GM19043 (cell line): ENCODE measurements at regions not wholly inside any gene's neighbourhood (a gene's known extent, or its start where the extent isn't known, plus 50 kb on each side); places are given as distances from the start of the nearest gene placed in this dataset.
"Not testable (repeated sequence)": the region's sequence is repeated elsewhere in the genome, so short reads cannot be mapped to it uniquely, and the experiment has no call there.

Source experiments
- ATAC-seq: cut with Tn5 transposase; IDR thresholded peaks from one replicate; pipeline ENCODE4 v1.9.1; 2021; ENCODE audit warnings: low read depth; ENCODE audit not compliant: unreplicated experiment

GRCh38 chr10:109022417-109023049, 900.8 kb downstream of the XPNPEP1 start:
- no peak for ATAC-seq

GRCh38 chr10:109019001-109019424, 904.3 kb downstream of the XPNPEP1 start:
- ATAC-seq, result no peak

- ATAC-seq, result no peak
Measured at GRCh38 chr10:109007514-109007913, 915.8 kb downstream of the XPNPEP1 start.

- no peak for ATAC-seq
Measured at GRCh38 chr10:108990441-108990840, 932.9 kb downstream of the XPNPEP1 start.

GRCh38 chr10:108989976-108990375, 933.3 kb downstream of the XPNPEP1 start:
- ATAC-seq, result no peak

GRCh38 chr10:108982159-108982558, 941.2 kb downstream of the XPNPEP1 start:
- ATAC-seq, result no peak

- no peak for ATAC-seq
Measured at GRCh38 chr10:108980869-108981268, 942.4 kb downstream of the XPNPEP1 start.

- no peak for ATAC-seq
Measured at GRCh38 chr10:108975459-108976058, 947.8 kb downstream of the XPNPEP1 start.

GRCh38 chr10:108970016-108970415, 953.3 kb downstream of the XPNPEP1 start:
- ATAC-seq, result no peak

- ATAC-seq, result no peak
Measured at GRCh38 chr10:108966411-108966810, 956.9 kb downstream of the XPNPEP1 start.

- no peak for ATAC-seq
Measured at GRCh38 chr10:108966005-108966404, 957.3 kb downstream of the XPNPEP1 start.

- ATAC-seq, result no peak
Measured at GRCh38 chr10:108962172-108962571, 961.1 kb downstream of the XPNPEP1 start.

- ATAC-seq, result no peak
Measured at GRCh38 chr10:108957681-108958080, 965.6 kb downstream of the XPNPEP1 start.

GRCh38 chr10:108956149-108956548, 967.2 kb downstream of the XPNPEP1 start:
- ATAC-seq, result no peak

- ATAC-seq, result not testable (repeated sequence)
Measured at GRCh38 chr10:108920029-108920428, 1003.3 kb downstream of the XPNPEP1 start.

GRCh38 chr10:108913300-108913699, 1010.0 kb downstream of the XPNPEP1 start:
- ATAC-seq, result no peak

- no peak for ATAC-seq
Measured at GRCh38 chr10:108911814-108912541, 1011.3 kb downstream of the XPNPEP1 start.

GRCh38 chr10:108908096-108908495, 1015.2 kb downstream of the XPNPEP1 start:
- ATAC-seq, result no peak

GRCh38 chr10:108905821-108906220, 1017.5 kb downstream of the XPNPEP1 start:
- ATAC-seq, result no peak

GRCh38 chr10:108905171-108905570, 1018.1 kb downstream of the XPNPEP1 start:
- no peak for ATAC-seq

- ATAC-seq, result no peak
Measured at GRCh38 chr10:108904163-108904838, 1019.0 kb downstream of the XPNPEP1 start.
